GM03348 (cell line): ENCODE measurements at regions not wholly inside any gene's neighbourhood (a gene's known extent, or its start where the extent isn't known, plus 50 kb on each side); places are given as distances from the start of the nearest gene placed in this dataset.
A peak's percentile ranks its signal among the peaks of the same experiment; 100 is the strongest.
"Not testable (repeated sequence)": the region's sequence is repeated elsewhere in the genome, so short reads cannot be mapped to it uniquely, and the experiment has no call there.

Experiments used
- DNase-seq: peaks from one replicate; pipeline ENCODE4 v3.0.0; 2012; ENCODE audit warnings: low spot score

DNA sequence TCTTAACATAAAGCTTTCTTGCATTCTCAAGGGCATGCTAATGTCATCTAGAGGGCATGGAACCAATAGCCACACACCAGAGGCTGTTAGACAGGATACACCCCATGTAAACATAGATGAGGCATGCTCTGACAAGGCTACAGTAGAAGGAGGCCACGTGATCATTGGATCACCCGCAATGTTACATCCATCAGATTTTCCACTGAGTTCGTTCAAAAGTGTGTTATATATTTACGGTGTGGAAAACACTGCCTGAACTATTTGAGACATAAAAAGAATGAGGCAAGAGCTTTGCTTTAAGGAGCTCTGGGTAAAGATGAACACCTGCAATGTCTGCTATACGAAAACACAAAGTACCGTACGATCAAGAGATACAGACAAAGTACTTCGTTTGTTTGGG is 817.5 kb upstream of the SLC10A2 start:
- no peak for DNase-seq

DNA sequence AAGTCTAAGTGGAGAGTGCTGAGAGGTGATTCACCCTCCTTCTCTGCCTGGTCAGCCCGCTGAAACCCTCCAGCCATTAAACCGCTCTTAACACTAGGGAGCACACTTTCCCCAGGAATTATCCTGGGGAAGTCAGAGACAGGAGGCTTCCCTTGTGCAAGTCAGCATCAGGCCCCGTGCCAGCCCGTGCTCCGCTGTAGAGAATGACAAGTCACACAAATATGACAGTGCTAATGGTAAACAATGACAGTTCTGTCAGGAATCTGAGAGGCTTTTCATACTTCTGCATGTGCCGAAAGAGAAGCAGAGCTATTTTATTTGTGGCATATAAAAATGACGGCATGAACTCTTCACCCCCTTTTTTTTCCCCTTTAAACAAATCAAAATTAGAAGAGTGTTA is 816.9 kb upstream of the SLC10A2 start:
- DNase-seq, result peak; percentile 12

- not testable (repeated sequence) for DNase-seq
Measured at GRCh38 chr13:103880146-103880545, 813.9 kb upstream of the SLC10A2 start.

DNA sequence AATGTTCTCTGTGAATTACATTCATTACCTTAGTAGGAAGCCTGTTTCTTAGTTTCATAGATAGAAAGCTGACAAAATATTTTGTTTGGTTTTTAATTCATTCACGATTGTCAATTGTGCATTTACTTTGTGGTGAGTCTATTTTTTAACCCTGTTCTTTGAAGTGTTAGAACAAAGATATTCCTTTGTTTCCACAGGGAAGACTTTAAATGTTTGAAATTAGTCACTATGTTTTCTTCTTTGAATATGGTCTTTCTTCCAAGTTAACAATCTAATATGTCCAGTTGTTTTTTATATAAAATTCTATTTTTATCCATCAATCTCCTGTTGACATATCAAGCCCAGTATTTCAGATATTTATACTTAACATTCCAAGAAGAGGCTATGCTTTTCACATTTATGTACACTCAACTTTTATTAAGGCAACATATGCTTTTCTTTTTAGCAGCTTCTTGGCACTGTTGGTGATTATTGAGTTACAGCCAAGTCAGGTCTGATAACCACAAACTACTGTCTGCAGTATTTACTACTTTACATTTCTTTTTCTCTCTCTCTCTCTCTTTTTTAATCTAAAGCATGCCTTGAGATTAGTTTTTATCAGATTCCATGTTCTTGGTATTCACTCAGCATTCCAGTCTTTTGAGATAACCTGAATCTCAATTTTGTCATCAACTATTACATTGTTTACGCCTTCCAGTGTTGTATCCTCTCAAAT is 812.8 kb upstream of the SLC10A2 start:
- DNase-seq, result no peak

DNA sequence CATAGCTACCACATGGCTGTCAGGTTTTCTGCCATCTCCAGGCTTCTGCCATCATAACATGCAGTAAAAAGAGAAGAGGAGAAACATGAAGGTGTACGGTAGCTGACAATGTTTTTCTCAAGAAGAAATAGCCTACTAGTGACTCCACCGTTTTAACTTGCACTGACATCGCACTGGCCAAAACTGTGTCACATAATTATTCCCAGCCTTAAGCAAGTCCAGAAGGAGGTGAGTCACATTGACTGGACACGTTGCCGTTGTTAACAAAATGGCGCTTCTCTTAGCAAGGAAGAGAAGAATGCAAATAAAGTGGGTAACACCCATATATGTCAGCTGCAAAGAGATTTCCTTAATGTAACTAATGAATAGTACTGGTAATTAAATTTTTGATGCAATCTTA is 810.4 kb upstream of the SLC10A2 start:
- no peak for DNase-seq

DNA sequence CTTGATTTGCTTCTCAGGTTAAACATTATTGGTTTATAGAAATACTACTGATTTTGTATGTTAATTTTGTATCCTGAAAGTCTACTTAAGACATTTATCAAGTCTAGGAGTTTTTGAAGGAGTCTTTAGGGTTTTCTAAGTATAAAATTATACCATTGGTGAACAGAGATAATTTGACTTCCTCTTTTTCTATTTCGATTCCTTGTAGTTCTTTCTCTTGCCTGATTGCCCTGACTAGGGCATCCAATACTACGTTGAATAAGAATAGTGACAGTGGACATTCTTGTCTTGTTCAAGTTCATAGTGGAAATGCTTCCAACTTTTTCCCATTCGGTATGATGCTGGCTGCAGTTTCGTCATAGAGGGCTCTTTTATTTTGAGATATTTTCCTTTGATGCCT is 807.5 kb upstream of the SLC10A2 start:
- DNase-seq, result no peak

DNA sequence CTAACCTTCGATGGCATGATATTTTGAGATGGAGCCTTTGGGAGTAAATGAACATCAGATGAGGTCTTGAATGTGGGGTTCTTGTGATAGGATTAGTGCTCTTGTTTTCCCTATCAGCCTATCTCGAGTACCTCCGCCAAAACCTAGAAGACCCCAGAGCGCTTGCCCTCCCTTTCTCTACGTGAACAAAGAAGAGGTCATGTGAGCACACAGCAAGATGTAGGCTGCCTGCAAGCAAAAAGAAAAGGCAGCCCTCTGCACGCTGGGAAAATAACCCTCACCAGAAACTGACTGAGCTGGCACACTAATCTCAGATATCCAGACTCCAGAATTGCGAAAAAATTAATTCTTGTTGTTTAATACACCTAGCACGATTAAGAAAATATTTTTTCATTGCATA is 799.8 kb upstream of the SLC10A2 start:
- no peak for DNase-seq

DNA sequence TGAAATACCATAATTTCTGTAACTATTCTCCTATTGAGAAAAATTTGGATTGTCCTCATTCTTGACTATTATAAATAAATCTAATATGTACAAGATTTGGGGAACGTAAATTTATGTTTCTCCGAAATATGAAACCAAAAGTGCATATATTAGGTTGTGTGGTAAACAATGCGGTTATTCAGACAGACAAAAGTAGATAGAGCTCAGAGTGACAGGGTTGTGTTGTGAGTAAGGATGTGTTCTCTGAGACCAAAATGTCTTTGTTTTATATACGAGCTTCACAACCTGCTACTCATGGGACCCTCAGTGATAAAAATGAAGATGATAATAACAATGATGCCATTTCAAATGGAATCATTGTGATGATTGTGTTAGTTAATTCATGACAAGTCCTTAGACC is 796.3 kb upstream of the SLC10A2 start:
- no peak for DNase-seq

DNA sequence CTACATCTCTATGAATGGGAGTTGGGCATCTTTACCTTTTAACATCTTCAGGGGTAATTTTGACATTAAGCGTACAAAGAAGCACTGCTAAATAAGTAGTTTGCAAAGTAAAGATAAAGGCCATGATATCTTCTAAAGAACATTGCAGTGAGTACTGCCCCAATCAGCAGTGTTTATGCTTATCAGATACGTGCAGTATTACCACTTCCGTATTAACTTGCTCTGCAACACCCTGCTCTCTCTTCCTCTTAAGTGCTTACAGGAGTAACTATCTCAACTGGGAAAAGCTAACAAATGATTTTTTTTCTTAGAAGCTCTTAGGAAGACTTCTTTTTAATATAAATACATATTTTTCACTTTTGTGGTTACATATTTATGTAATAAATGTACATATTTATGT is 793.7 kb upstream of the SLC10A2 start:
- DNase-seq, result no peak

DNA sequence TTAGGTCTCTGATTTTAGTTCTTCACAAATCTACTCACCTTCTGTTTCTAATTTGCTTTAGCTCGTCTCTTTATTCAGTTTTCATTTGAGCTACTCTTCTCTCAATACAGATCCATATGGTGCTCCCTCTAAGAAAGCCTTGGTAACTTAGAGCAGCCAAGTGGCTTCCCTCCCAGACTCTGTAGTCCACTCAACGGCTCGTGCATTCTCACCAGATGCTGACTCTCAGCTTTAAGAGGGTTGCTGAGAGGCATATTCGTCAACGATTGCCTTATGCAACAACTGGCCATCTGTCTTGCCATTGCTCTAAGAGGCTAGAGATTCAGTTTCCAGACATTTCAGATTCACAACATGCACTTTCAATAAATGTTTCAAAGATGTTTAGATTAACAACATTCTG is 785.8 kb upstream of the SLC10A2 start:
- no peak for DNase-seq

GRCh38 chr13:103844471-103844870 is 778.3 kb upstream of the SLC10A2 start:
- no peak for DNase-seq

DNA sequence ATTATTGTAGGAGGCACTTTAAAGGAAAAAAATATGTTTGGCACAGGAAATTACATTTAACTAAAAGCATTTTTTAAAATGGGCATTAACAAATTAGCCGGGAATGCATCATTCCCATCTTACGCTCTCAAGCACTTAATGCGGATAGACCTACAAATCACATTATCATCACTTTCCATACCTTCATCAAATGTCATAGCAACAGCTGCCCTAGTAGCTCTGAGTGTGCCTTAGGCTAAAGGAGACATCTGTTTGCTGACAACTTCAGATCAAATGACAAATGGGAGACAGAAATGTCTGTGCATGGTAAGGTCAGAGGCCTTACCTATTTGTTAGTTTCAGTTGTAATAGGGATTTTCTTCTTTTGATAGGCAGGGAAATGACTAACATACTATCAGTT is 773.2 kb upstream of the SLC10A2 start:
- DNase-seq, result no peak

DNA sequence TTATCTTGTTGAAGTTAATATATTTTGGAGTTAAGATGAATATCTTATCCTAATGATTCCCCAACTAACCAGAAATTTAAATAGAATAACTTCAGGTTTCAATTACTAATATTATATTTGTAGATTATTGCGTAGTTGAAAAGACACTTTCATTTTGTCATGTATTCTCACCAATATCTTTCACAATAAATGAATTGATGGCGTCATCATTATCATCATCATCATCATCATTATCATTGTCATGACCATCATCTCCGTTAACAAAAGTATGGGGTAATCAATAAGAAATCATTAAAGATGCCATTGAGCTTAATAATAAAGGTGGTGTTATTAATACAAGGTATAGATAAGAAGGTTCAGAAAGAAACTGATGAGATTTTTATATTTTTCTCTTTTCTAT is 768.8 kb upstream of the SLC10A2 start:
- no peak for DNase-seq

GRCh38 chr13:103833294-103833852 is 767.2 kb upstream of the SLC10A2 start:
- DNase-seq, result no peak

DNA sequence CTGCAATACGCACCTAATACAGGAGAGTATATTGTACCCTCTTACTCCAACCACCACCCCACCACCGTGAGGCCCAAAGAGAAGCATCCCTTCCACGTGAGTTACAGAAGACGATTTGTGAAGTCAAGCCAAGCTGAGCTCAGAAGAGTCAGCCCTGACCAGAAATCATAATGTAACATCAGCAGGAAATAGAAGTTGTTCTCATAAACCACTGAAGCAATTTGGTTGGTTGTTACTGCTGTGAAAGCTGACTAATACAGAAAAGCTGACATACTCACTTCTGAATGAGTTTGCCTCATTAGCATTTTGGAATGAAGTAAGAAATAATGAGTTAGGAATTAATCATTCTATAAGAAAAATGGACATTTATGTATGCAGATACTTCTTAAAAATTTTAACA is 749.4 kb upstream of the SLC10A2 start:
- DNase-seq, result no peak

GRCh38 chr13:103812971-103813370 is 746.8 kb upstream of the SLC10A2 start:
- DNase-seq, result no peak

DNA sequence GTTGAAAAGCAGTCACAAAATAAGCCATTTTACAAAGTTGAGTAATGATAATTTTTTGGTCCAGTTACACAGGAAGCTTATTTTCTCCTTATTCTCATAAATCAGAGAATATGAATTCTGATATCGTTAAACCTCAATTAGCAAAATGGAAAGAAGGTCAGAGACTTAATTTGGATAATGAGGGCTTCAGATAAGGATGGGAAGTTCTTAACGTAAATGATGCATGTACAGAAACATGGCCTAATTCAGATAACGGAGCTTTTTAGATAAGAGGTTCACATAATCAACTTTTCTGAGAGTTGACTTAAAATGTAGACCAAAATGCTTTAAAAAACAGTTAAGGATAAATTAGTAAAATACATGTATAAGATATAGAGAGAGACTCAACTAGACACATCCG is 746.3 kb upstream of the SLC10A2 start:
- DNase-seq, result no peak

DNA sequence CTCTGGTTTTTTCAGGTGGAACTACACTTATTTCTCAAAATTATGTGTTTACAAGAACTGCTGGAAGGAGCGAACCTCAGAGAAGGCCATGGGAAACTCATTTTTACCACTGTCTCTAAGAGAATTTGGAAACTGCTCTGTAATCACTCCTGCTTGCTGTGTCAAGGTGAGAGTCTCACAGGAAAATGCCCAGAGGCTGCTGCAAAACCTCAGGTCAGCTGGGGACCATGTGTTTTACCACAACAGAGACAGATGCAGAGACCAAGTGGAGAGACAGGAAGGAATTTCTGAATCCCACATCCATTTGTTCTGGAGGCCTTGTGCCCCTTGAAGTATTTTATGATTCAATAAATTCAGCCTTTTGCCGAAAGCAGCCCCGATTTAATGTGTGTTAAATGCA is 743.8 kb upstream of the SLC10A2 start:
- DNase-seq, result no peak

GRCh38 chr13:103805771-103806170 is 739.6 kb upstream of the SLC10A2 start:
- no peak for DNase-seq

DNA sequence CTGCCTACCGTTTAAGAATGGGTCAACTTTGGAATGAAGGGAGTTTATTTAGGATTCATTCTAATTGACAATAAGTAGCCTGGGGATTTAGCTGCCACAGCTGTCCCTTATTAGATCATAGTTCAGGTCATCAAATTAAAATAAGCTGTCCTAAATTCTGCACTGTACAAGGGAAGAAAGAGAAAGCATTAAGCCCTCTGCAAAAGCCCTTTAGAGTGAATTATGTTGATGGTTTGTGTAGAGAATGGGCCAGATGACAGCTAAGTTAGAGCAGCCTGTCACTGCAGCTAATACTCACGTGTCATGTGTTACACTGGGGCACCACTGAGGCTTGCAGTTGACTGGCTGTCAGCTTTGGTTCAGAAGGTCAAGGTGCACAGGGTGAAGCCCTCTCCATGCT is 737.1 kb upstream of the SLC10A2 start:
- no peak for DNase-seq

DNA sequence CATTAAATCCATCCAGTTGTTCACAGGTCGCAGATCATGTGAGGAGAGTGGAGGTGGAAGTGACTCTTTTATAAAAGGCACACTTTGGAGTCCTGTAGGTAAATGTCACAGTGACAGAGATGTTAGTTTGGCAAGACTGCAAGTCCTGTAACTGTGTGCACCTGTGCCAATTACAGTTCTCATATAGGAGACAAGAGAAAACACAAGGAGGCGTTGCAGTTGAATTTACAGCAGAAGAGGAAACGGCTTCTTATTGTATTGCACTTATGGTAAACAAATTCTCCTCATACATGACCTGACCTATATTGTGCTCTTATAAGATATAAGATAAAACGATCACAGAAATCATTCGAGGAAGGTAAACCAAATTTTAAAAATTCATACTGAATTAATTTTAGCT is 732.8 kb upstream of the SLC10A2 start:
- no peak for DNase-seq

DNA sequence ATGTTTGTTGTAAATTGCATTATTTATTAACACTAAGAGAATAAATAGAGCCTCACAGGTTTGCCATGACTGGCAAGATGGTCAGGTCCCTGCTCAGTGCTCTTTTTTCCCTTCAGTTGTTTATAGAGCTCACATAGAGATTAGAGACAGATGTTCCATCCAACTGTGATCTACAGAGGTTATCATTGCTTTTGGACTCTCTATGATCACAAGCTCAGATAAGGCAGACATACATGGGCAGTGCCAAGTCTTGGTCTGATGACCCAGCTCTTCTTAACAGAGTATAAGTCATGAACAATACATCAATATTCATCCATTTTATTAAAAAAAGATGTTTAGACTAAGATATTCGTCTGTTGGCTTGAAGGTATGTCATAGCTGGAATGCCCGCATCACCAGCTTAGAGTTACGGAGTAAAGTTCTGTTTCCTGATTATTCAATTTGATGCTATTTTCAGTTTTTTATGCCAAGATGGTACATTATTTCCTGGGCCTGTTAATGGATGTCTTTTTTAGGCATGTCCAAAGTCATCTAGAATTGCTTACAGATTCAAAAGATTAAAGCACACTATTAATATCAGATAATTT is 729.8 kb upstream of the SLC10A2 start:
- no peak for DNase-seq

DNA sequence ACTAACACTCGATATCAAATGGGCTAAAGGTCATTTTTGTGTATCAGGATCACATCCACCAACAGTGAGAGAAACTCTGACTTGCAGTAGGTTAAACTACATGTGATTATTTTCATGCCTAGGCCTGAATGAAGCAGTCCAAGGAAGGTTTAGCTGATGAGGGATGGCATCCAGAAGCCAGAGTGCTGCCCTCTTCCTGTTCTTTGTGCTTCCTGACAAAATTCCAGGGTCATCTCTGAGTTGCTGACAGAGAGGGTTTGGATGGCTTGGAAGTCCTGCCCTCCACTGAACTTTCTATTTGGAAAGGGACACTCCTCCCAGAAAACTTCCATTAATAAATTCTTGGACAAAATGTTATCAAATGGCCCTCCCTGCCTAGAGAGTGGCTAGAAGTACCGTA is 728.3 kb upstream of the SLC10A2 start:
- DNase-seq, result no peak

GRCh38 chr13:103788061-103788652 is 721.9 kb upstream of the SLC10A2 start:
- DNase-seq, result no peak
